ENCODE measurements at regions not wholly inside any gene's neighbourhood (a gene's known extent, or its start where the extent isn't known, plus 50 kb on each side); places are given as distances from the start of the nearest gene placed in this dataset.

GRCh38 chr18:22663378-22663777 lies 245.7 kb upstream of the CTAGE1 start:
- intact Hi-C loops (cut with micrococcal nuclease): no loop called here
- Histone ChIP-seq H4K20me1 (ENCODE audit: insufficient read depth, low read length) (no peaks in the 10 kb centered on the region), H3K79me2 (ENCODE audit: insufficient read depth, low read length) (no peaks in the 10 kb centered on the region), H3K36me3 (replicated peaks in 1 of 2; ENCODE audit: control insufficient read depth in 1 of 2, insufficient read depth in 2 of 2, low read length in 2 of 2) (no peaks in the 10 kb centered on the region), H3K27ac (ENCODE audit: low read depth in 1 of 2, low read length in 2 of 2) (no peak overlapping the region), H3K4me1 (ENCODE audit: control insufficient read depth in 1 of 2, insufficient read depth in 2 of 2, low read length in 2 of 2) (no peaks in the 10 kb centered on the region), H3K4me2 (replicated peaks; ENCODE audit: extremely low read depth, low read length, poor library complexity, severe bottlenecking) (no peak overlapping the region), H2AFZ (ENCODE audit: insufficient read depth, low read depth, low read length, poor library complexity, severe bottlenecking) (no peak overlapping the region), H3K9me3 (replicated peaks in 1 of 2; ENCODE audit: control insufficient read depth in 1 of 2, insufficient read depth in 1 of 2, low read length in 2 of 2) (peaks cover 5 to 7% of the 10 kb centered on the region in 2 donors), H3K9ac (ENCODE audit: insufficient read depth, low read length, poor library complexity, severe bottlenecking) (no peak overlapping the region), H3K4me3 (replicated peaks in 1 of 3; ENCODE audit: low read depth in 2 of 3, low read length in 3 of 3) (no peak overlapping the region), H3K27me3 (ENCODE audit: control insufficient read depth in 2 of 2, insufficient read depth in 2 of 2, low read length in 2 of 2) (no peaks in the 10 kb centered on the region)
- Mint-ChIP-seq H3K27ac (no peak overlapping the region), H3K4me1 (no peaks in the 10 kb centered on the region), H3K4me3 (no peak overlapping the region), H3K36me3 (no peaks in the 10 kb centered on the region), H3K9me3 (peaks cover 8 to 21% (median 15%) of the 10 kb centered on the region in 7 donors), H3K27me3 (ENCODE audit: low read depth in 3 of 3) (peaks cover 0 to 1% (median 0%) of the 10 kb centered on the region in 3 donors)
- no peak for DNase-seq
- no CpG with 5 or more reads among the region's 1 CpG for WGBS (ENCODE audit: insufficient coverage)
- TF ChIP-seq CTCF (IDR thresholded peaks at IDR 0.05): no peak

- Histone ChIP-seq H3K9me3 (replicated peaks in 1 of 2; ENCODE audit: control insufficient read depth in 1 of 2, insufficient read depth in 1 of 2, low read length in 2 of 2) (peaks cover 3 to 5% of the 10 kb centered on the region in 2 donors), H3K27me3 (ENCODE audit: control insufficient read depth in 2 of 2, insufficient read depth in 2 of 2, low read length in 2 of 2) (no peaks in the 10 kb centered on the region), H3K4me3 (replicated peaks in 1 of 3; ENCODE audit: low read depth in 2 of 3, low read length in 3 of 3) (no peak overlapping the region), H3K4me2 (replicated peaks; ENCODE audit: extremely low read depth, low read length, poor library complexity, severe bottlenecking) (no peak overlapping the region), H3K79me2 (ENCODE audit: insufficient read depth, low read length) (no peaks in the 10 kb centered on the region), H3K36me3 (replicated peaks in 1 of 2; ENCODE audit: control insufficient read depth in 1 of 2, insufficient read depth in 2 of 2, low read length in 2 of 2) (no peaks in the 10 kb centered on the region), H3K27ac (ENCODE audit: low read depth in 1 of 2, low read length in 2 of 2) (no peak overlapping the region), H3K4me1 (ENCODE audit: control insufficient read depth in 1 of 2, insufficient read depth in 2 of 2, low read length in 2 of 2) (no peaks in the 10 kb centered on the region), H2AFZ (ENCODE audit: insufficient read depth, low read depth, low read length, poor library complexity, severe bottlenecking) (no peak overlapping the region), H4K20me1 (ENCODE audit: insufficient read depth, low read length) (no peaks in the 10 kb centered on the region), H3K9ac (ENCODE audit: insufficient read depth, low read length, poor library complexity, severe bottlenecking) (no peak overlapping the region)
- H3K4me1 Mint-ChIP-seq: no peaks in the 10 kb centered on the region
- no peak for DNase-seq
- no peak overlapping the region for H3K4me3 Mint-ChIP-seq
- intact Hi-C loops (cut with micrococcal nuclease): no loop called here
- no peak for TF ChIP-seq CTCF (IDR thresholded peaks at IDR 0.05)
- no peak overlapping the region for H3K27ac Mint-ChIP-seq
- no peaks in the 10 kb centered on the region for H3K36me3 Mint-ChIP-seq
- WGBS (ENCODE audit: insufficient coverage): 97% methylated on average over 4 of the region's 4 CpGs
- H3K27me3 Mint-ChIP-seq (ENCODE audit: low read depth in 3 of 3): peaks cover 0 to 1% (median 0%) of the 10 kb centered on the region in 3 donors
- H3K9me3 Mint-ChIP-seq: peaks cover 4 to 19% (median 10%) of the 10 kb centered on the region in 7 donors
Observed at GRCh38 chr18:22666411-22666940, 248.8 kb upstream of the CTAGE1 start.

Measured in CD14-positive monocyte (primary cell).